ENCODE measurements at regions not wholly inside any gene's neighbourhood (a gene's known extent, or its start where the extent isn't known, plus 50 kb on each side); places are given as distances from the start of the nearest gene placed in this dataset.

DNA sequence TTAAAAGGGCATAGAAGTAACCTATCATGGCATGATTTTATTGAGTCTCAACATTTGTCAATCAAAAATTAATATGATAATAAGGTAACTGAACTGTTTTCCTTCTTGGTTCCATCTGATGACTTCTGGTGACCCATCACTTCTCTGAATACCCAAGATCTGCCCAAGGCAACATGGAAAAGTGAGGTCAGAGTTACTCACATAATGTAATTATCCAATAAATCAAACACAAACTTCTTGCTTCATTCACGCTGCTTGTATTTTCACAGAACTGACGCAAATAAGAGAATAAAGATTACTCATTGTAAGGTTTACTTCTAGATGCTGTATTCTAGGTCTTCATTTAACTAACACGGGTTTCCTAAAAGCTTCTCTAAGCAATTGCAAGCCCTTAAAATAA, 361.6 kb downstream of the RBM26 start:
- no peaks in the 10 kb centered on the region for H4K20me1 ChIP-seq (ENCODE audit: control insufficient read depth, insufficient read depth, low read depth, low read length)
- no peaks in the 10 kb centered on the region for H3F3A ChIP-seq (ENCODE audit: control insufficient read depth, insufficient read depth)
- H3K27me3 ChIP-seq (ENCODE audit: control insufficient read depth, low read length) = 0 out of 2 replicates have a peak, but pooled peaks cover 3% of the 10 kb centered on the region
- H3K79me2 ChIP-seq (ENCODE audit: control insufficient read depth, low read length) = no peaks in the 10 kb centered on the region
- no peaks in the 10 kb centered on the region for H3K36me3 ChIP-seq (ENCODE audit: control insufficient read depth, low read length)
- no peaks in the 10 kb centered on the region for H3K9me2 ChIP-seq (replicated peaks; ENCODE audit: control insufficient read depth, low read length)
- H3K27ac ChIP-seq (ENCODE audit: low read depth, low read length) = no peak overlapping the region
- no peak overlapping the region for H3K4me2 ChIP-seq (ENCODE audit: low read length)
- no peaks in the 10 kb centered on the region for H3K4me1 ChIP-seq (ENCODE audit: control insufficient read depth, low read length)
- H3K9me3 ChIP-seq (ENCODE audit: control insufficient read depth, insufficient read depth, low read length) = no peaks in the 10 kb centered on the region
- no peak overlapping the region for H3K4me3 ChIP-seq (ENCODE audit: low read length)
- TF ChIP-seq, protein P1, sequence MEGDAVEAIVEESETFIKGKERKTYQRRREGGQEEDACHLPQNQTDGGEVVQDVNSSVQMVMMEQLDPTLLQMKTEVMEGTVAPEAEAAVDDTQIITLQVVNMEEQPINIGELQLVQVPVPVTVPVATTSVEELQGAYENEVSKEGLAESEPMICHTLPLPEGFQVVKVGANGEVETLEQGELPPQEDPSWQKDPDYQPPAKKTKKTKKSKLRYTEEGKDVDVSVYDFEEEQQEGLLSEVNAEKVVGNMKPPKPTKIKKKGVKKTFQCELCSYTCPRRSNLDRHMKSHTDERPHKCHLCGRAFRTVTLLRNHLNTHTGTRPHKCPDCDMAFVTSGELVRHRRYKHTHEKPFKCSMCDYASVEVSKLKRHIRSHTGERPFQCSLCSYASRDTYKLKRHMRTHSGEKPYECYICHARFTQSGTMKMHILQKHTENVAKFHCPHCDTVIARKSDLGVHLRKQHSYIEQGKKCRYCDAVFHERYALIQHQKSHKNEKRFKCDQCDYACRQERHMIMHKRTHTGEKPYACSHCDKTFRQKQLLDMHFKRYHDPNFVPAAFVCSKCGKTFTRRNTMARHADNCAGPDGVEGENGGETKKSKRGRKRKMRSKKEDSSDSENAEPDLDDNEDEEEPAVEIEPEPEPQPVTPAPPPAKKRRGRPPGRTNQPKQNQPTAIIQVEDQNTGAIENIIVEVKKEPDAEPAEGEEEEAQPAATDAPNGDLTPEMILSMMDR (IDR thresholded peaks at IDR 0.05; ENCODE audit: low read depth, low read length, poor library complexity, severe bottlenecking) = no peak
- no peak for TF ChIP-seq EZH2phosphoT487 (IDR thresholded peaks at IDR 0.05; ENCODE audit: borderline replicate concordance, low read length)

DNA sequence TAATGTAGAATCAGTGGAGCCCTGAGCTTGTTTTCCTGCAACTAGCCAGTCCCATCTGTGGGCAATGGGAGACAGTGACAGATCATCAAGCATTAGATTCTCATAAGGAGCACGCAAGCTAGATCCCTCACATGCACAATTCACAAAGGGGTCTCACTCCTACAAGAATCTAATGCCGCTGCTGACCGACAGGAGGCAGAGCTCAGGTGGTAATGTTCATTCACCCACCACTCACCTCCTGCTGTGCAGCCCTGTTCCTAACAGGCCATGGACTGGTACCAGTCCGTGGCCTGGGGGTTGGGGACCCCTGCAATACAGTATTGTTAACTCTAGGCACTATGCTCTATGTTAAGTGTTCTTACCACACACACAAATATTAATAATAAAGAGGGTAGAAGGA, 362.8 kb downstream of the RBM26 start:
- Histone ChIP-seq H3K36me3 (ENCODE audit: control insufficient read depth, low read length) (no peaks in the 10 kb centered on the region), H3K4me3 (ENCODE audit: low read length) (no peak overlapping the region), H3K4me2 (ENCODE audit: low read length) (no peak overlapping the region), H3K9me2 (replicated peaks; ENCODE audit: control insufficient read depth, low read length) (no peaks in the 10 kb centered on the region), H3K4me1 (ENCODE audit: control insufficient read depth, low read length) (no peaks in the 10 kb centered on the region), H3K9me3 (ENCODE audit: control insufficient read depth, insufficient read depth, low read length) (no peaks in the 10 kb centered on the region), H3K27ac (ENCODE audit: low read depth, low read length) (no peak overlapping the region), H3F3A (ENCODE audit: control insufficient read depth, insufficient read depth) (no peaks in the 10 kb centered on the region), H4K20me1 (ENCODE audit: control insufficient read depth, insufficient read depth, low read depth, low read length) (no peaks in the 10 kb centered on the region), H3K79me2 (ENCODE audit: control insufficient read depth, low read length) (no peaks in the 10 kb centered on the region), H3K27me3 (ENCODE audit: control insufficient read depth, low read length) (0 out of 2 replicates have a peak, but pooled peaks cover 3% of the 10 kb centered on the region)
- no peak for TF ChIP-seq EZH2phosphoT487 (IDR thresholded peaks at IDR 0.05; ENCODE audit: borderline replicate concordance, low read length)
- TF ChIP-seq, protein P1 (IDR thresholded peaks at IDR 0.05; ENCODE audit: low read depth, low read length, poor library complexity, severe bottlenecking) = no peak

DNA sequence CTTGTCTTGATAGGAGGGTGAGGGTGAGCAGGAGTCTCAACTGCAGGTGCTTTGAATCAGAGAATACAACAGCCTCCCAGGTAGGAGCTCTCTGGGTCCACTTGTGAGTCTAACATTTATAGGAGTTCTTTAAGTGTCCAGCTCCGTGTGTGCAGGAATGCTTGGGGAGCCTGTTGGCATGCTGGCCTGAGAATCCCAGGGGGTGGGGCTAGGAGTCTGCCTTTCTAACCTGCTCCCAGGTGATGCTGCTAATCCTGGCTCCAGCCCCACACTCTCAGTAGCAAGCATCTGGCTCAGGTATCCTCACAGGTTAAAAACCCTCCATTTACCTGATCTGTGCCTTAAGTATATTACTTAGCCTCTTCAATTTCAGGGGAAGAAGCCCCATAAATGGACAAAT, 368.9 kb downstream of the RBM26 start:
- no peaks in the 10 kb centered on the region for H3K27me3 ChIP-seq (ENCODE audit: control insufficient read depth, low read length)
- H3K27ac ChIP-seq (ENCODE audit: low read depth, low read length) = no peak overlapping the region
- no peaks in the 10 kb centered on the region for H3F3A ChIP-seq (ENCODE audit: control insufficient read depth, insufficient read depth)
- H3K4me1 ChIP-seq (ENCODE audit: control insufficient read depth, low read length) = no peaks in the 10 kb centered on the region
- H3K9me2 ChIP-seq (replicated peaks; ENCODE audit: control insufficient read depth, low read length) = no peaks in the 10 kb centered on the region
- no peak for TF ChIP-seq EZH2phosphoT487 (IDR thresholded peaks at IDR 0.05; ENCODE audit: borderline replicate concordance, low read length)
- TF ChIP-seq, protein P1 (IDR thresholded peaks at IDR 0.05; ENCODE audit: low read depth, low read length, poor library complexity, severe bottlenecking) = no peak
- no peaks in the 10 kb centered on the region for H4K20me1 ChIP-seq (ENCODE audit: control insufficient read depth, insufficient read depth, low read depth, low read length)
- no peaks in the 10 kb centered on the region for H3K36me3 ChIP-seq (ENCODE audit: control insufficient read depth, low read length)
- H3K79me2 ChIP-seq (ENCODE audit: control insufficient read depth, low read length) = no peaks in the 10 kb centered on the region
- no peaks in the 10 kb centered on the region for H3K9me3 ChIP-seq (ENCODE audit: control insufficient read depth, insufficient read depth, low read length)
- no peak overlapping the region for H3K4me2 ChIP-seq (ENCODE audit: low read length)
- no peak overlapping the region for H3K4me3 ChIP-seq (ENCODE audit: low read length)

DNA sequence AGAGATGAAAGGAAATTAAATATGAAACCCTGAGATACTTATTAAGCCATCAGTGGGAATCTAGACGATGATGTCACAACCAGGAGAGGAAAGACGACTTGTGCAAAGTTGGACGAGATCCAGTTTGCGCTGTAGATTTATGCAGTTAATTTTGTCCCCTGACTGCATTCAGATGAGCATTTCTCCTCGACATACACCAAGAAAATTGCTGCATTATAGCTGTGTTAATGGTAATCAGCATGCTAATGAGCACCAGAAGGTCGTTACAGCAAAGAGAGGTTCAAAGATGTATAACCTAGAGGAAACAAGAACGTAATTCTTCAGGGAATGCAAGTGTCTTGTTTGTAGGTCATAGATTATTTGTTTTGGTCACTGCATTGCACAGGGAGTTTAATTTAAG, 371.7 kb downstream of the RBM26 start:
- H3K79me2 ChIP-seq (ENCODE audit: control insufficient read depth, low read length) = no peaks in the 10 kb centered on the region
- no peak overlapping the region for H3K27ac ChIP-seq (ENCODE audit: low read depth, low read length)
- H3F3A ChIP-seq (ENCODE audit: control insufficient read depth, insufficient read depth) = no peaks in the 10 kb centered on the region
- H3K27me3 ChIP-seq (ENCODE audit: control insufficient read depth, low read length) = peaks cover 7% of the 10 kb centered on the region
- H3K4me1 ChIP-seq (ENCODE audit: control insufficient read depth, low read length) = no peaks in the 10 kb centered on the region
- no peaks in the 10 kb centered on the region for H4K20me1 ChIP-seq (ENCODE audit: control insufficient read depth, insufficient read depth, low read depth, low read length)
- H3K4me3 ChIP-seq (ENCODE audit: low read length) = no peak overlapping the region
- H3K9me3 ChIP-seq (ENCODE audit: control insufficient read depth, insufficient read depth, low read length) = no peaks in the 10 kb centered on the region
- TF ChIP-seq EZH2phosphoT487 (IDR thresholded peaks at IDR 0.05; ENCODE audit: borderline replicate concordance, low read length) = no peak
- TF ChIP-seq, protein P1 (IDR thresholded peaks at IDR 0.05; ENCODE audit: low read depth, low read length, poor library complexity, severe bottlenecking) = no peak
- H3K36me3 ChIP-seq (ENCODE audit: control insufficient read depth, low read length) = no peaks in the 10 kb centered on the region
- H3K9me2 ChIP-seq (replicated peaks; ENCODE audit: control insufficient read depth, low read length) = no peaks in the 10 kb centered on the region
- H3K4me2 ChIP-seq (ENCODE audit: low read length) = no peak overlapping the region
